Chondrocyte (in vitro differentiated cells): ENCODE measurements at regions not wholly inside any gene's neighbourhood (a gene's known extent, or its start where the extent isn't known, plus 50 kb on each side); places are given as distances from the start of the nearest gene placed in this dataset.
"Not testable (repeated sequence)": the region's sequence is repeated elsewhere in the genome, so short reads cannot be mapped to it uniquely, and the experiment has no call there.

Source experiments
- DNase-seq: peaks from one replicate; pipeline ENCODE4 v3.0.0; 2021; ENCODE audit warnings: mixed read lengths, low spot score
- H3K27ac Mint-ChIP-seq: one replicate; pipeline ENCODE4 v1.8.0; 2021; ENCODE audit warnings: mild to moderate bottlenecking, moderate library complexity, mixed read lengths; ENCODE audit not compliant: unreplicated experiment
- H3K27me3 Mint-ChIP-seq: 2 replicates; pipeline ENCODE4 v1.8.0; 2021; ENCODE audit warnings: low read depth, mixed read lengths
- H3K36me3 Mint-ChIP-seq: 2 replicates; pipeline ENCODE4 v1.8.0; 2021; ENCODE audit warnings: low read depth, mixed read lengths
- H3K4me1 Mint-ChIP-seq: 2 replicates; pipeline ENCODE4 v1.8.0; 2021; ENCODE audit warnings: low read depth, mild to moderate bottlenecking, mixed read lengths
- H3K4me3 Mint-ChIP-seq: one replicate; pipeline ENCODE4 v1.8.0; 2021; ENCODE audit warnings: mild to moderate bottlenecking, moderate library complexity, mixed read lengths; ENCODE audit not compliant: unreplicated experiment
- H3K9me3 Mint-ChIP-seq: 2 replicates; pipeline ENCODE4 v1.8.0; 2021; ENCODE audit warnings: low read depth, mixed read lengths
- CTCF ChIP-seq: fragments of 200-600 bp; sonication (generic); IDR thresholded peaks from 2 replicates; pipeline ENCODE4 v1.5.0; 2021; ENCODE audit warnings: antibody characterized with exemption, mild to moderate bottlenecking, moderate library complexity

- H3K27me3 Mint-ChIP-seq: no peaks in the 10 kb centered on the region
- H3K9me3 Mint-ChIP-seq: no peaks in the 10 kb centered on the region
- H3K4me1 Mint-ChIP-seq: no peaks in the 10 kb centered on the region
- TF ChIP-seq CTCF: no peak
- no peaks in the 10 kb centered on the region for H3K36me3 Mint-ChIP-seq
- no peak overlapping the region for H3K4me3 Mint-ChIP-seq
- no peak overlapping the region for H3K27ac Mint-ChIP-seq
- DNase-seq: no peak
These were observed 185.1 kb upstream of the ZNF804A start for GRCh38 chr2:184413221-184413620.

GRCh38 chr2:184413671-184414229 is 184.6 kb upstream of the ZNF804A start:
- Mint-ChIP-seq H3K4me1 (no peaks in the 10 kb centered on the region), H3K27me3 (no peaks in the 10 kb centered on the region), H3K4me3 (no peak overlapping the region), H3K36me3 (no peaks in the 10 kb centered on the region), H3K27ac (no peak overlapping the region), H3K9me3 (no peaks in the 10 kb centered on the region)
- no peak for DNase-seq
- no peak for TF ChIP-seq CTCF

GRCh38 chr2:184416146-184416913 is 182.0 kb upstream of the ZNF804A start:
- DNase-seq: no peak
- no peaks in the 10 kb centered on the region for H3K4me1 Mint-ChIP-seq
- no peak for TF ChIP-seq CTCF
- no peak overlapping the region for H3K4me3 Mint-ChIP-seq
- H3K9me3 Mint-ChIP-seq: no peaks in the 10 kb centered on the region
- no peaks in the 10 kb centered on the region for H3K36me3 Mint-ChIP-seq
- H3K27ac Mint-ChIP-seq: no peak overlapping the region
- H3K27me3 Mint-ChIP-seq: no peaks in the 10 kb centered on the region

- Mint-ChIP-seq H3K27me3 (no peaks in the 10 kb centered on the region), H3K9me3 (no peaks in the 10 kb centered on the region), H3K36me3 (no peaks in the 10 kb centered on the region), H3K4me1 (no peaks in the 10 kb centered on the region), H3K27ac (no peak overlapping the region), H3K4me3 (no peak overlapping the region)
- no peak for TF ChIP-seq CTCF
- no peak for DNase-seq
These were observed 178.6 kb upstream of the ZNF804A start for GRCh38 chr2:184419744-184420143.

GRCh38 chr2:184421456-184421855 is 176.9 kb upstream of the ZNF804A start:
- not testable (repeated sequence) for H3K36me3 Mint-ChIP-seq, H3K27me3 Mint-ChIP-seq, H3K9me3 Mint-ChIP-seq, H3K27ac Mint-ChIP-seq, DNase-seq, H3K4me1 Mint-ChIP-seq, H3K4me3 Mint-ChIP-seq

GRCh38 chr2:184425083-184425482 is 173.2 kb upstream of the ZNF804A start:
- Mint-ChIP-seq H3K4me3 (no peak overlapping the region), H3K27ac (no peak overlapping the region), H3K4me1 (no peaks in the 10 kb centered on the region), H3K36me3 (no peaks in the 10 kb centered on the region), H3K9me3 (no peaks in the 10 kb centered on the region), H3K27me3 (no peaks in the 10 kb centered on the region)
- DNase-seq: no peak
- no peak for TF ChIP-seq CTCF
